Esophagus muscularis mucosa (tissue), 3 donors: ENCODE measurements at regions not wholly inside any gene's neighbourhood (a gene's known extent, or its start where the extent isn't known, plus 50 kb on each side); places are given as distances from the start of the nearest gene placed in this dataset.

Source experiments
- EP300 ChIP-seq: sonication (generic); formaldehyde crosslinking; IDR thresholded peaks from one replicate; pipeline ENCODE4 v1.6.1; 2017; ENCODE audit warnings: antibody characterized with exemption
- POLR2AphosphoS5 ChIP-seq, 2 donors: sonication (generic); formaldehyde crosslinking; IDR thresholded peaks; one replicate each; pipeline ENCODE4 v1.6.1; 2017; ENCODE audit warnings: antibody characterized with exemption in 2 of 2

DNA sequence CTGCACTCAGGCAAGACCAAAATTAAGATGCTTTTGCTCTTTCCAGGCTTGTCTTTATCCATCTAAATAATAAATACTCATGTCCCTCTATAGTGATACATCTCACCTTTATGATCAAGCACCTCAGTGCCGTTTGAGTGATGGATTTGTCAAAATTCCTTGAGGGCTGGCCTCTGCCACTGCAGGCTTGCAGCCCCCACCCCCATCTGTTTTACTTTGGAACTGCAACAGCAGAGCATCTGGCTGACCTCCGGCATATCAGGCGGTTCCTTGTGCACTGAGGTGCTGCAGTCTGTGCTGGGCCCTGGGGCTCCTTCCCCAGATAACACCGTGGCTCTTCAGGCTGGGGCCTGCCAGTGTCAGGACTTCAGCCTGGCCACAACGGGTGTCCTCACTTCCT, 386.9 kb downstream of the CDH26 start:
- no peak for TF ChIP-seq POLR2AphosphoS5 (IDR thresholded peaks at IDR 0.05)
- TF ChIP-seq EP300: no peak
